IPS-15b (cell line): ENCODE measurements at regions not wholly inside any gene's neighbourhood (a gene's known extent, or its start where the extent isn't known, plus 50 kb on each side); places are given as distances from the start of the nearest gene placed in this dataset.

ENCODE experiments used
- H3K27me3 ChIP-seq: one replicate; pipeline ENCODE4 v1.6.1; 2013; ENCODE audit warnings: low read length; ENCODE audit not compliant: control insufficient read depth, insufficient read depth
- H3K36me3 ChIP-seq: one replicate; pipeline ENCODE4 v1.6.1; 2013; ENCODE audit warnings: low read length; ENCODE audit not compliant: control insufficient read depth, insufficient read depth
- H3K4me1 ChIP-seq: one replicate; pipeline ENCODE4 v1.6.1; 2013; ENCODE audit warnings: mild to moderate bottlenecking, low read length; ENCODE audit not compliant: control insufficient read depth, insufficient read depth
- H3K4me3 ChIP-seq: one replicate; pipeline ENCODE4 v1.5.1; 2013; ENCODE audit warnings: low read depth, low read length
- H3K9ac ChIP-seq: one replicate; pipeline ENCODE4 v1.6.1; 2013; ENCODE audit warnings: low read depth, mild to moderate bottlenecking, low read length
- H3K9me3 ChIP-seq: one replicate; pipeline ENCODE4 v1.6.1; 2013; ENCODE audit warnings: mild to moderate bottlenecking, low read length; ENCODE audit not compliant: control insufficient read depth, insufficient read depth

DNA sequence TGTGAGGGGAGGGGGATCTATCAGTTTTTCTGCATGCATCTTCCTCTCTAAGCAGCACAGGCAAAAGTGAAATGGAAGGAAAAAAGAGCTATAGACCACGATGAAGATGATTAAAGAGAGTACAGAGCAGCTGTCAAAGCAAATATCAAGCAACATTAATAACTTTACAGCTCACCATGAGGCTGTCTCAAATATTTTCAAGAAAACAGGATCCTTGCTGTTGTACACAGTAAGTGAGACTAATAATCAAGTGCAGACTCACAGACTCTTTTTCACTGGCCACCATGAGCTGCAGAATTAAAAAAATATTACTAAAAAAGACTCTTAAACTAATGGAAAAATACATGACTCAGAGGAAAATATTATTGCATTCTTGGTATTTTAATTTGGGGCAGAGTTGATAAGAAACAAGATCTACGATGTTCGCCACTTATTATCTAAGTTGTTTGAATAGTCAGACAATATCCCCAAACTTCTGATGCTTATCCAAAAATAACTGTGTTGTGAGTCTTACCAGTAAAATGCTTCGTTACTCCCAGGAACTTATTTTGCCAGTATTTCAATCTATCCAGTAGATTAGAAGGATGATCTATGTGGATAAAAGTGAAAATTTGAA, 817.5 kb upstream of the ALCAM start:
- Histone ChIP-seq H3K4me3 (no peak overlapping the region), H3K27me3 (peaks cover 9% of the 10 kb centered on the region), H3K9me3 (no peaks in the 10 kb centered on the region), H3K4me1 (peaks cover 21% of the 10 kb centered on the region), H3K36me3 (no peaks in the 10 kb centered on the region), H3K9ac (no peak overlapping the region)

- H3K36me3 ChIP-seq = no peaks in the 10 kb centered on the region
- H3K27me3 ChIP-seq = peaks cover 2% of the 10 kb centered on the region
- H3K9ac ChIP-seq = no peak overlapping the region
- peaks cover 1% of the 10 kb centered on the region for H3K4me1 ChIP-seq
- H3K4me3 ChIP-seq = no peak overlapping the region
- no peaks in the 10 kb centered on the region for H3K9me3 ChIP-seq
Observed at GRCh38 chr3:104553121-104553520, 813.6 kb upstream of the ALCAM start.

- H3K4me3 ChIP-seq = no peak overlapping the region
- no peaks in the 10 kb centered on the region for H3K9me3 ChIP-seq
- H3K27me3 ChIP-seq = no peaks in the 10 kb centered on the region
- H3K36me3 ChIP-seq = no peaks in the 10 kb centered on the region
- no peaks in the 10 kb centered on the region for H3K4me1 ChIP-seq
- no peak overlapping the region for H3K9ac ChIP-seq
Observed at GRCh38 chr3:104554425-104554824, 812.3 kb upstream of the ALCAM start.

GRCh38 chr3:104555728-104556127, 811.0 kb upstream of the ALCAM start:
- Histone ChIP-seq H3K4me1 (no peaks in the 10 kb centered on the region), H3K27me3 (no peaks in the 10 kb centered on the region), H3K9me3 (no peaks in the 10 kb centered on the region), H3K4me3 (no peak overlapping the region), H3K36me3 (no peaks in the 10 kb centered on the region), H3K9ac (no peak overlapping the region)

- Histone ChIP-seq H3K36me3 (no peaks in the 10 kb centered on the region), H3K4me1 (no peaks in the 10 kb centered on the region), H3K9me3 (no peaks in the 10 kb centered on the region), H3K27me3 (no peaks in the 10 kb centered on the region), H3K4me3 (no peak overlapping the region), H3K9ac (no peak overlapping the region)
Observed at GRCh38 chr3:104556372-104557078, 810.2 kb upstream of the ALCAM start.

GRCh38 chr3:104561324-104561723, 805.4 kb upstream of the ALCAM start:
- H3K4me1 ChIP-seq = no peaks in the 10 kb centered on the region
- H3K27me3 ChIP-seq = no peaks in the 10 kb centered on the region
- no peak overlapping the region for H3K4me3 ChIP-seq
- H3K9ac ChIP-seq = no peak overlapping the region
- H3K9me3 ChIP-seq = no peaks in the 10 kb centered on the region
- no peaks in the 10 kb centered on the region for H3K36me3 ChIP-seq

GRCh38 chr3:104564045-104564643, 802.6 kb upstream of the ALCAM start:
- H3K36me3 ChIP-seq = no peaks in the 10 kb centered on the region
- H3K27me3 ChIP-seq = no peaks in the 10 kb centered on the region
- H3K9me3 ChIP-seq = no peaks in the 10 kb centered on the region
- H3K9ac ChIP-seq = no peak overlapping the region
- no peaks in the 10 kb centered on the region for H3K4me1 ChIP-seq
- no peak overlapping the region for H3K4me3 ChIP-seq

- H3K9ac ChIP-seq = no peak overlapping the region
- H3K4me3 ChIP-seq = no peak overlapping the region
- H3K36me3 ChIP-seq = no peaks in the 10 kb centered on the region
- H3K9me3 ChIP-seq = no peaks in the 10 kb centered on the region
- no peaks in the 10 kb centered on the region for H3K27me3 ChIP-seq
- H3K4me1 ChIP-seq = no peaks in the 10 kb centered on the region
Observed at GRCh38 chr3:104566054-104566453, 800.7 kb upstream of the ALCAM start.

GRCh38 chr3:104575634-104576033, 791.1 kb upstream of the ALCAM start:
- H3K27me3 ChIP-seq = no peaks in the 10 kb centered on the region
- H3K4me1 ChIP-seq = no peaks in the 10 kb centered on the region
- H3K4me3 ChIP-seq = no peak overlapping the region
- no peak overlapping the region for H3K9ac ChIP-seq
- H3K36me3 ChIP-seq = peaks cover 4% of the 10 kb centered on the region
- peaks cover 17% of the 10 kb centered on the region for H3K9me3 ChIP-seq

DNA sequence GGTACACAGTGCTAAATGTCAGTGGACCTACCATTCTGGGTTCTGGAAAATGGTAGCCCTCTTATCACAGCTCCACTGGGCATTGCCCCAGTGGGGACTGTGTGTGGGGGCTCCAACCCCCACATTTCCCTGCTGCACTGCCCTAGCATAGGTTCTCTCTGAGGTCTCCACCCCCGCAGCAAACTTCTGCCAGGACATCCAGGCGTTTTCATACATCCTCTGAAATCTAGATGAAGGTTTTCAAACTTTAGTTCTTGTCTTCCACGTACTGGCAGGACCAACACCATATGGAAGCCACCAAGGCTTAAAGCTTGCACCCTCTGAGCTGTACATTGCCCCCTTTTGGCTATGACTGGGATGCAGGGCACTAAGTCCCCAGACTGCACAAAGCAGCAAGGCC, 788.2 kb upstream of the ALCAM start:
- H3K4me1 ChIP-seq = no peaks in the 10 kb centered on the region
- H3K9me3 ChIP-seq = peaks cover 17% of the 10 kb centered on the region
- no peak overlapping the region for H3K4me3 ChIP-seq

DNA sequence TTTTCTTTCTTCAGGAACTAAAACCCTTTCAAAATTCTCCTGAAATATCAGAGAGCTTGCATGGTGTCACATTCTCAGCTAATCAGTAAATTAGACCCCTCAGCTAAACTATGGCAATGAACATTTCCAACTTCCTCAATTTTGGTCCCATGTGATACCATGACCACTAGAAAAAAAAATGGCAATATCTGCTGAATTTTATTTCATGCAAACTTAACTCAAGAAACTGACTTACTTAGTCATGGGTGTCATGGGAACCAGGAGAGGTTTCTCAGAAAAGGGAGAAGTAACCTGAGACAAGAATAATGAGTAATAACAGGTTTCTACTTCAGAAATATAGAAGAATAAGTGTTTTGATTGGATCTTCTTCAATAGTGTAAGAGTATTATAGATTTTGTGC, 784.6 kb upstream of the ALCAM start:
- no peaks in the 10 kb centered on the region for H3K27me3 ChIP-seq
- H3K9ac ChIP-seq = no peak overlapping the region
- H3K9me3 ChIP-seq = peaks cover 10% of the 10 kb centered on the region
- H3K36me3 ChIP-seq = no peaks in the 10 kb centered on the region
- no peaks in the 10 kb centered on the region for H3K4me1 ChIP-seq
- H3K4me3 ChIP-seq = no peak overlapping the region

More for the DNA sequence above, 788.2 kb upstream of the ALCAM start:
- Histone ChIP-seq H3K27me3 (no peaks in the 10 kb centered on the region), H3K9ac (no peak overlapping the region), H3K36me3 (peaks cover 4% of the 10 kb centered on the region)

DNA sequence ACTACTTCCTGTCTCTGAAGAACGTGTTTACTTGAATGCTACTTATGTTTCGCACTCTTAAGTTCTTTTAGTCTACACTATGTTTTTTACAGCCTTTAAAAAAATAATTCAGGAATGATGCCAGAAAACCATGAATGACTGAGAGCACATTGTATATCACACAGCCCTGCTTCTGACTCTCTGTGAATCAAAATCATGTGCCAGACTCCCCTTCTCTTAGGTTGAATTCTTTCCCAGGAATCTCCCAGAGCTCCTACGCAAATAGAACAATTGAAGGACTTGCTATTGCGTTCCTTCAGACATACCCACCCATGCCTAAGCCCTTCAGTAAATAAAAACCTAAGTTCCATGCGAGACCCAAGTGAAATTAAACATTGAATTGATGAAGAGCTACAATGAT, 782.0 kb upstream of the ALCAM start:
- H3K36me3 ChIP-seq = no peaks in the 10 kb centered on the region
- no peaks in the 10 kb centered on the region for H3K9me3 ChIP-seq
- H3K4me1 ChIP-seq = no peaks in the 10 kb centered on the region
- no peak overlapping the region for H3K9ac ChIP-seq
- no peaks in the 10 kb centered on the region for H3K27me3 ChIP-seq
- no peak overlapping the region for H3K4me3 ChIP-seq
